ENCODE measurements at regions not wholly inside any gene's neighbourhood (a gene's known extent, or its start where the extent isn't known, plus 50 kb on each side); places are given as distances from the start of the nearest gene placed in this dataset.

GRCh38 chr4:179116581-179116980 lies 1674.3 kb upstream of the AGA start:
- DNase-seq (ENCODE audit: low spot score), result no peak
- no peaks in the 10 kb centered on the region for H3K36me3 ChIP-seq (ENCODE audit: insufficient read depth, low read length, poor library complexity, severe bottlenecking)
- H3K4me1 ChIP-seq (ENCODE audit: insufficient read depth, low read length, poor library complexity, severe bottlenecking), result no peaks in the 10 kb centered on the region
- H3K27ac ChIP-seq (ENCODE audit: low read depth, low read length, poor library complexity, severe bottlenecking), result no peak overlapping the region
- POLR2A ChIA-PET (ENCODE audit: low non-redundant PET), result no interaction called here
- H3K9me3 ChIP-seq (ENCODE audit: low read depth, low read length, poor library complexity, severe bottlenecking), result no peaks in the 10 kb centered on the region
- CTCF ChIA-PET, result no interaction called here
- TF ChIP-seq EZH2 (IDR thresholded peaks at IDR 0.05; ENCODE audit: borderline replicate concordance, low read depth, low read length, poor library complexity, severe bottlenecking), result no peak
- TF ChIP-seq, protein P1, sequence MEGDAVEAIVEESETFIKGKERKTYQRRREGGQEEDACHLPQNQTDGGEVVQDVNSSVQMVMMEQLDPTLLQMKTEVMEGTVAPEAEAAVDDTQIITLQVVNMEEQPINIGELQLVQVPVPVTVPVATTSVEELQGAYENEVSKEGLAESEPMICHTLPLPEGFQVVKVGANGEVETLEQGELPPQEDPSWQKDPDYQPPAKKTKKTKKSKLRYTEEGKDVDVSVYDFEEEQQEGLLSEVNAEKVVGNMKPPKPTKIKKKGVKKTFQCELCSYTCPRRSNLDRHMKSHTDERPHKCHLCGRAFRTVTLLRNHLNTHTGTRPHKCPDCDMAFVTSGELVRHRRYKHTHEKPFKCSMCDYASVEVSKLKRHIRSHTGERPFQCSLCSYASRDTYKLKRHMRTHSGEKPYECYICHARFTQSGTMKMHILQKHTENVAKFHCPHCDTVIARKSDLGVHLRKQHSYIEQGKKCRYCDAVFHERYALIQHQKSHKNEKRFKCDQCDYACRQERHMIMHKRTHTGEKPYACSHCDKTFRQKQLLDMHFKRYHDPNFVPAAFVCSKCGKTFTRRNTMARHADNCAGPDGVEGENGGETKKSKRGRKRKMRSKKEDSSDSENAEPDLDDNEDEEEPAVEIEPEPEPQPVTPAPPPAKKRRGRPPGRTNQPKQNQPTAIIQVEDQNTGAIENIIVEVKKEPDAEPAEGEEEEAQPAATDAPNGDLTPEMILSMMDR (conservative IDR thresholded peaks at IDR 0.05; ENCODE audit: low read depth, low read length), result no peak
- no TSS peak for BruUV-seq (replicated peaks)
- no peaks in the 10 kb centered on the region for H3K27me3 ChIP-seq (replicated peaks; ENCODE audit: insufficient read depth, low read depth, low read length, poor library complexity)
- intact Hi-C loops (cut with micrococcal nuclease; ENCODE audit: unreplicated experiment), result no loop called here
- no peak overlapping the region for H3K4me3 ChIP-seq (ENCODE audit: low read depth, low read length, poor library complexity, severe bottlenecking)

- Histone ChIP-seq H3K36me3 (ENCODE audit: insufficient read depth, low read length, poor library complexity, severe bottlenecking) (no peaks in the 10 kb centered on the region), H3K4me3 (ENCODE audit: low read depth, low read length, poor library complexity, severe bottlenecking) (no peak overlapping the region), H3K27me3 (replicated peaks; ENCODE audit: insufficient read depth, low read depth, low read length, poor library complexity) (no peaks in the 10 kb centered on the region), H3K9me3 (ENCODE audit: low read depth, low read length, poor library complexity, severe bottlenecking) (peaks cover 4% of the 10 kb centered on the region), H3K27ac (ENCODE audit: low read depth, low read length, poor library complexity, severe bottlenecking) (no peak overlapping the region), H3K4me1 (ENCODE audit: insufficient read depth, low read length, poor library complexity, severe bottlenecking) (no peaks in the 10 kb centered on the region)
- CTCF ChIA-PET, result no interaction called here
- TF ChIP-seq, protein P1 (conservative IDR thresholded peaks at IDR 0.05; ENCODE audit: low read depth, low read length), result no peak
- no peak for TF ChIP-seq EZH2 (IDR thresholded peaks at IDR 0.05; ENCODE audit: borderline replicate concordance, low read depth, low read length, poor library complexity, severe bottlenecking)
- DNase-seq (ENCODE audit: low spot score), result no peak
- intact Hi-C loops (cut with micrococcal nuclease; ENCODE audit: unreplicated experiment), result no loop called here
- POLR2A ChIA-PET (ENCODE audit: low non-redundant PET), result no interaction called here
- BruUV-seq (replicated peaks), result no TSS peak
These were observed 1680.8 kb upstream of the AGA start for GRCh38 chr4:179123084-179123483.

GRCh38 chr4:179124419-179124818 lies 1682.2 kb upstream of the AGA start:
- no peaks in the 10 kb centered on the region for H3K27me3 ChIP-seq (replicated peaks; ENCODE audit: insufficient read depth, low read depth, low read length, poor library complexity)
- ChIA-PET POLR2A (ENCODE audit: low non-redundant PET) (no interaction called here), CTCF (no interaction called here)
- BruUV-seq (replicated peaks), result no TSS peak
- H3K36me3 ChIP-seq (ENCODE audit: insufficient read depth, low read length, poor library complexity, severe bottlenecking), result no peaks in the 10 kb centered on the region
- intact Hi-C loops (cut with micrococcal nuclease; ENCODE audit: unreplicated experiment), result no loop called here
- no peak overlapping the region for H3K4me3 ChIP-seq (ENCODE audit: low read depth, low read length, poor library complexity, severe bottlenecking)
- H3K27ac ChIP-seq (ENCODE audit: low read depth, low read length, poor library complexity, severe bottlenecking), result no peak overlapping the region
- peaks cover 4% of the 10 kb centered on the region for H3K9me3 ChIP-seq (ENCODE audit: low read depth, low read length, poor library complexity, severe bottlenecking)
- DNase-seq (ENCODE audit: low spot score), result no peak
- TF ChIP-seq, protein P1 (conservative IDR thresholded peaks at IDR 0.05; ENCODE audit: low read depth, low read length), result no peak
- no peak for TF ChIP-seq EZH2 (IDR thresholded peaks at IDR 0.05; ENCODE audit: borderline replicate concordance, low read depth, low read length, poor library complexity, severe bottlenecking)
- H3K4me1 ChIP-seq (ENCODE audit: insufficient read depth, low read length, poor library complexity, severe bottlenecking), result no peaks in the 10 kb centered on the region
